ENCODE measurements at regions not wholly inside any gene's neighbourhood (a gene's known extent, or its start where the extent isn't known, plus 50 kb on each side); places are given as distances from the start of the nearest gene placed in this dataset.

DNA sequence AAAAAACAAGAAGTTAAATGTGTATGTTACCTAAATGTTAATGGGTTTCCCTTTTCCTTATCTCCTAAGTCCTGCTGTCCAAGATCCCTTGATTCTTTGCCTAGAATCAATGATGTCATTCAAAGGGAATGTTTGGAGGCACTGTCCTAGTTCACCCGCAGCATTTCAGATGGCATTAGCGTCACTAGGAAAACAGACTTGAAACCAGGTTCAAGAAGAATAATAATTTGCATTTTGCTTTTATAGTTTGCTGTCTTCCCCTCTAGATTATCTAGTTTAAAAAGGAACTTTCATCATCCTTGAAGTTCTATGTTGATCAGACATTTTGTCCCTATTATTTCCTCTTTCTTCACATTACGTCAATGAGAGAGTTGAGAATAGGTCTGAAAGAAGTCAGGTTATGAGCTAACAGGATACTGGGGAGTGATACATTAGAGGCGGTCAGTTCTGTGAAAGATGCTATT, 234.1 kb upstream of the PGRMC2 start:
- DNase-seq (ENCODE audit: extremely low spot score, unreplicated experiment): no peak
- Mint-ChIP-seq H3K27me3 (no peaks in the 10 kb centered on the region), H3K4me1 (ENCODE audit: unreplicated experiment) (peaks cover 44% of the 10 kb centered on the region), H3K9me3 (no peaks in the 10 kb centered on the region), H3K27ac (no peak overlapping the region), H3K36me3 (no peaks in the 10 kb centered on the region), H3K4me3 (no peak overlapping the region)
- TF ChIP-seq, protein P1, sequence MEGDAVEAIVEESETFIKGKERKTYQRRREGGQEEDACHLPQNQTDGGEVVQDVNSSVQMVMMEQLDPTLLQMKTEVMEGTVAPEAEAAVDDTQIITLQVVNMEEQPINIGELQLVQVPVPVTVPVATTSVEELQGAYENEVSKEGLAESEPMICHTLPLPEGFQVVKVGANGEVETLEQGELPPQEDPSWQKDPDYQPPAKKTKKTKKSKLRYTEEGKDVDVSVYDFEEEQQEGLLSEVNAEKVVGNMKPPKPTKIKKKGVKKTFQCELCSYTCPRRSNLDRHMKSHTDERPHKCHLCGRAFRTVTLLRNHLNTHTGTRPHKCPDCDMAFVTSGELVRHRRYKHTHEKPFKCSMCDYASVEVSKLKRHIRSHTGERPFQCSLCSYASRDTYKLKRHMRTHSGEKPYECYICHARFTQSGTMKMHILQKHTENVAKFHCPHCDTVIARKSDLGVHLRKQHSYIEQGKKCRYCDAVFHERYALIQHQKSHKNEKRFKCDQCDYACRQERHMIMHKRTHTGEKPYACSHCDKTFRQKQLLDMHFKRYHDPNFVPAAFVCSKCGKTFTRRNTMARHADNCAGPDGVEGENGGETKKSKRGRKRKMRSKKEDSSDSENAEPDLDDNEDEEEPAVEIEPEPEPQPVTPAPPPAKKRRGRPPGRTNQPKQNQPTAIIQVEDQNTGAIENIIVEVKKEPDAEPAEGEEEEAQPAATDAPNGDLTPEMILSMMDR (conservative IDR thresholded peaks at IDR 0.05): no peak

DNA sequence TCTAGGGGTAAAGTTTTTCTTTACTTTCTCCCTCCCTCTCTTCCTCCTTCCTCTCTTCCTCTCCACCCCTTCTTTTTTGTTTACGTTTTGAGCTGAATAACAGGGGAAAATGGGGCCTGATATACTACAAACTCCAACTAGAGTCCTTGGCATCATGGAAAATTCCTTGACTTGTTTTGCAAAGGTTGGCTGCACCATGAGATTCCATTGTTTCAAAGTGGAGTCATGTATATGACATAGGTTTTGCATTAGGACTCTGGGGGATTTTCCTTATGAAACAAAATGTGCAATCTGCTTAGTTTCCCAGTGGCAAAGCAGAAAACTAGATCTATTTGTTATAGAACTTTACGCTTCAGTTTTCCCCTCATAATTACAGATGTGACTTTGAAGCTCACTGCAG, 233.5 kb upstream of the PGRMC2 start:
- Mint-ChIP-seq H3K4me1 (ENCODE audit: unreplicated experiment) (peaks cover 44% of the 10 kb centered on the region), H3K27me3 (no peaks in the 10 kb centered on the region), H3K27ac (no peak overlapping the region), H3K36me3 (peaks cover 2% of the 10 kb centered on the region), H3K9me3 (no peaks in the 10 kb centered on the region), H3K4me3 (no peak overlapping the region)
- DNase-seq (ENCODE audit: extremely low spot score, unreplicated experiment): no peak
- TF ChIP-seq, protein P1 (conservative IDR thresholded peaks at IDR 0.05): no peak

GRCh38 chr4:128519163-128519830, 231.7 kb upstream of the PGRMC2 start:
- Mint-ChIP-seq H3K27me3 (no peaks in the 10 kb centered on the region), H3K4me3 (no peak overlapping the region), H3K36me3 (peaks cover 3% of the 10 kb centered on the region), H3K4me1 (ENCODE audit: unreplicated experiment) (peaks cover 39% of the 10 kb centered on the region), H3K27ac (peak overlapping the region; percentile 36), H3K9me3 (no peaks in the 10 kb centered on the region)
- DNase-seq (ENCODE audit: extremely low spot score, unreplicated experiment): no peak
- TF ChIP-seq, protein P1 (conservative IDR thresholded peaks at IDR 0.05): no peak

DNA sequence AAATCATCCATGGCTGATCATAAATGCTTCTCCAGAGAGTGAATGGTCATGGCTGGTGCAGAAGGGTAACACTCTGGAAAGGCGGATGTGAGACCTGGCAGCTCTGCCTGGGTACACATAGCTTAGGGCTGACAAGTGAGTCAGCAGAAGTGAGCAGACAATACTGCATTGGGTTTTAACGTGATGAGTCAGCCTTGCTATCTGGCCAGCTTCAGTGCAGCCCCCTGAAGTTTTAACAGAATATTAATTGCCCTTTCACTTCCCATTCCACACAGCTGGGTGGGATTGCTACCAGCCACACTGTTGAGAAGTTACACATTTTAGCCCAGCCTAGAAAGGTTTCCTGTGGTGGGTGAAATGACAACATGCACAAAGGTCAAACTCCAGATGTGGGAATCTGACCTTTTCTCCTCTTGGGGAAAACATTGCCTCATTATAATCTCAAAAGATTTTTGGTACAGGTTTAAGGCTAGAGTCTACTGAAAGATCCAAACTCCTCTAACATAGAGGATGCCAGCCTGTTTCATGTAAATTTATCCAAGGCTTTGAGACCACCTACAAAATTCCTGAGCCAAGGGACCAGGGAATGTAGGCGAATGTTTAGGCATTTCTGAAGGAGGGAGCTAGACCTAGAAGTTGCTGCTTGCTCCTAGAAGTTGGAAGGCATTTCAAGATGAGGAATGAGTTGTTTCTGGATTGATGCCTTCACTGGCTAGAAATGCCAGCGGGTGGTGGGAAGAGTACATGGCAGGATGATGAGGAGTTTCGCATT, 230.3 kb upstream of the PGRMC2 start:
- Mint-ChIP-seq H3K4me1 (ENCODE audit: unreplicated experiment) (peaks cover 39% of the 10 kb centered on the region), H3K9me3 (peaks cover 4% of the 10 kb centered on the region), H3K27me3 (no peaks in the 10 kb centered on the region), H3K36me3 (peaks cover 3% of the 10 kb centered on the region), H3K27ac (peak overlapping the region; percentile 55), H3K4me3 (peak overlapping the region; percentile 40)
- no peak for DNase-seq (ENCODE audit: extremely low spot score, unreplicated experiment)
- TF ChIP-seq, protein P1 (conservative IDR thresholded peaks at IDR 0.05): no peak

DNA sequence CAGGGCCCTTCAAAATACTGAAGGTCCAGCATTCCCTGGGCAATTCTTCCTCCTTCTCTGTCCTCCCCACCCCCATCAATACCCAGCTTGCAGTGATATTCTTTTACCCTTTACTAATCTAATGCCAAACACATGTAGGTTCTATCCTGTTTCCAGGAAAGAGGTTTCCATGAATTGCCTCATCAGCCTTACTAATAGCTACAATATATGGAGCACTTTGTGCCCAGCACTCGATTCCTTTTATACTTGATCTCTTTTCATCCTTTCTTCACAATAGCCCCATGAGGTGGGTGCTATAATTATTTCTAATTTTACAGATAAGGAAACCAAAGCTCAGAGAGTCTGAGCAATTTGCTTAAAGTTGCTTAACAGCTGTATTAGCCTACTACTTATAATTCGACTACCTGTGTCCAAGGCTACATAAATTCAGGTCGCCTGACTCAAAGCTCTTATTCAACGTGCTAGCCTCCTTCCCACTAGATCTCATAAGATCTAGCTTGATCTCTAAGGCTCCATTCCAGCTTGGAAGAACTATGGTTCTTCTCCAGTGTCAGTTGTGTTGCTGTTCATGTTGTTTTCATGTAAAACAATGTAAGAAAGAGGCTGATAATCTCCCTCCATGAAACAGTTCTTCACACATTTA, 229.6 kb upstream of the PGRMC2 start:
- peak overlapping the region; percentile 40 for H3K4me3 Mint-ChIP-seq
- TF ChIP-seq, protein P1 (conservative IDR thresholded peaks at IDR 0.05): no peak
- H3K27ac Mint-ChIP-seq: peak overlapping the region; percentile 55
- DNase-seq (ENCODE audit: extremely low spot score, unreplicated experiment): no peak
- no peaks in the 10 kb centered on the region for H3K27me3 Mint-ChIP-seq
- peaks cover 34% of the 10 kb centered on the region for H3K4me1 Mint-ChIP-seq (ENCODE audit: unreplicated experiment)
- H3K9me3 Mint-ChIP-seq: peaks cover 4% of the 10 kb centered on the region
- peaks cover 3% of the 10 kb centered on the region for H3K36me3 Mint-ChIP-seq

Data from type B pancreatic cell (in vitro differentiated cells).